Fibroblast of the aortic adventitia (primary cell): ENCODE measurements at regions not wholly inside any gene's neighbourhood (a gene's known extent, or its start where the extent isn't known, plus 50 kb on each side); places are given as distances from the start of the nearest gene placed in this dataset.

Source experiments
- DNase-seq: peaks from one replicate; pipeline ENCODE4 v3.0.0-alpha.2; 2010; ENCODE audit warnings: low read depth
- H3K4me3 ChIP-seq: 2 replicates; pipeline ENCODE4 v1.5.1; 2011; ENCODE audit warnings: low read depth, mild to moderate bottlenecking, control low read depth, low read length, moderate library complexity
- TF ChIP-seq, protein P1 (sequence below): IDR thresholded peaks from 2 replicates; pipeline ENCODE4 v1.5.1; 2011; ENCODE audit warnings: mild to moderate bottlenecking, low read length, control low read depth, inconsistent platforms; ENCODE audit not compliant: insufficient read depth

DNA sequence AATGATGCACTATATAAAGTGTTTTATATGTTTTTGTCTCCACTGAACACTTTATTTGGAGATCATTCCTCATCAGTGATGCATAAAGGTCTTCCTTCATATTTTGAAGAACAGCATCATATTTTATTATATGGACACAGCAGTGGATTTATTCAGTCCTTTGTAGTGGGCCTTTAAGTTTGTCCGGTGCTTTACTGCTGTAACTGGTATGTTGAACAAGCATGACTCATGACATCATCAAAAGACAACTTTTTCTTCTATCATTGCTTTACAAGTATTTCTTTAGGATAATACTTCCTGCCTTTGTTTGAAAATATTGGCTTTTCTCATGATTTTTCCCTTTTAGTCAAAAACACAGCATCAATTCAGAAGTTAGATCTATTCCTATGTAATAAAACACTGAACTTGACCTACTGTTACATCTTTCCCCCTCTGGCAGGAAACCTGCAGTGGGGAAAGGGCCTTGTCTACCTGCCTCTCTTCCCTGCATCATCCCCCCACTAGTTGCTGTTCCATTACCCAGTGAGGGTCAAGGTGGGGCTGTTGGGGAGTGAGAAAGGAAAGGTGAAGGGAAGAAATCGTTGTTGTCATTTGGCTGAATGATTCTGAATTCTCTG lies 241.2 kb downstream of the CYP26B1 start:
- no peak overlapping the region for H3K4me3 ChIP-seq
- TF ChIP-seq, protein P1, sequence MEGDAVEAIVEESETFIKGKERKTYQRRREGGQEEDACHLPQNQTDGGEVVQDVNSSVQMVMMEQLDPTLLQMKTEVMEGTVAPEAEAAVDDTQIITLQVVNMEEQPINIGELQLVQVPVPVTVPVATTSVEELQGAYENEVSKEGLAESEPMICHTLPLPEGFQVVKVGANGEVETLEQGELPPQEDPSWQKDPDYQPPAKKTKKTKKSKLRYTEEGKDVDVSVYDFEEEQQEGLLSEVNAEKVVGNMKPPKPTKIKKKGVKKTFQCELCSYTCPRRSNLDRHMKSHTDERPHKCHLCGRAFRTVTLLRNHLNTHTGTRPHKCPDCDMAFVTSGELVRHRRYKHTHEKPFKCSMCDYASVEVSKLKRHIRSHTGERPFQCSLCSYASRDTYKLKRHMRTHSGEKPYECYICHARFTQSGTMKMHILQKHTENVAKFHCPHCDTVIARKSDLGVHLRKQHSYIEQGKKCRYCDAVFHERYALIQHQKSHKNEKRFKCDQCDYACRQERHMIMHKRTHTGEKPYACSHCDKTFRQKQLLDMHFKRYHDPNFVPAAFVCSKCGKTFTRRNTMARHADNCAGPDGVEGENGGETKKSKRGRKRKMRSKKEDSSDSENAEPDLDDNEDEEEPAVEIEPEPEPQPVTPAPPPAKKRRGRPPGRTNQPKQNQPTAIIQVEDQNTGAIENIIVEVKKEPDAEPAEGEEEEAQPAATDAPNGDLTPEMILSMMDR, result no peak
- DNase-seq, result no peak

DNA sequence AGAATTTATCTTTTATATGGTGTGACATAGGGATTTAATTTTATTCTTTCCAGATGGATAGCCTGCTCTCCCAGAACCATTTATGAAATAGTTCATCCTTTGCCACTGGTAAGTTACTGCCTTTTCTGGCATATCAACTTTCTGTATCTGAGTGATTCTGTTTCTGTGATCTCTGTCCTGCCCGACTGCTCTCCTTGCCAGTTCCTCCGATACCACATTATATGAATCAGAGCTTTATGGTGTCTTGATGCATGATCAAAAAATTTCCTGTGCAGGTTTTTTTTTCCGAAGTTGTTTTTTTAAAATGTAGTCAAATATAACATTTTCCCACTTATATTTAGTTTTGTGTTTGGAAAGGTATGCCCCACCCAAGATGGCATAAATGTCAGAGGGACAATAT lies 242.5 kb downstream of the CYP26B1 start:
- DNase-seq, result no peak
- TF ChIP-seq, protein P1, result no peak
- H3K4me3 ChIP-seq, result no peak overlapping the region

DNA sequence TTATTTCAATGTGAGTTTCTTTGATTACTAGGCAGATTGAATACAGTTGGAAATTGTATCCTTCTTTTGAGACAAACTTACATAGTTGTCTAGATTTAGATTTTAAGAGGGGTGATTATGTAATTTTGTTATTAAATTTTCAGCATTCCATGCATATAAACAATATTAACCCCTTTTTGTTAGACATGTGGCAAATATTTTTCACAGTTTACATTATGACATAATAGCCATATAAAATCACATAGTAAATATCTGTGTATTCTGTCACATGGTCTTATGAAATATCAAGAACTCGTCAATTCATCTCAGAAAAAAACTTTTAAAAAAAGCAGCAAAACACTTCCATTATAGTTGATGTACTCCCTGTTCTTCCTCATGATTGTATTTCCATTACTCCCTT lies 243.8 kb downstream of the CYP26B1 start:
- DNase-seq, result no peak
- H3K4me3 ChIP-seq, result no peak overlapping the region
- TF ChIP-seq, protein P1, result no peak

DNA sequence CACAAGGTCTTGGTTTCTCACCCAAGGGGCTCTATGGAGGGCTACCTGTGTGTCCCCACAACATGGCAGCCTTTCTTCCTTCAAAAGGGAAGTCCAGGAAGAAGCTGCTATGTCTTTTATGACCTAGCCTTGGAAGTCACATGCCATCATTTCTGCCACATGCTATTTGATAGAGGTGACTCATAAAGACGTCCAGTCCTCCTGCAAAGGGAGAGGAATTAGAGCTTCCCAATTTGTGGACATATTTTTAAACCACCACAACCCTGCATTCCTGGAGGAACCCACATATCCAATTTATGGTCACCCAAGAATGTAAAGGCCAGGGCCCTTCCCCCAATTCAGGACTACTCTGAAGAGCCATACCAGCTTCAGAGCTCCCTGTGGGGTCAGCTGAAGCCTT lies 246.2 kb downstream of the CYP26B1 start:
- H3K4me3 ChIP-seq, result no peak overlapping the region
- TF ChIP-seq, protein P1, result no peak
- DNase-seq, result no peak

DNA sequence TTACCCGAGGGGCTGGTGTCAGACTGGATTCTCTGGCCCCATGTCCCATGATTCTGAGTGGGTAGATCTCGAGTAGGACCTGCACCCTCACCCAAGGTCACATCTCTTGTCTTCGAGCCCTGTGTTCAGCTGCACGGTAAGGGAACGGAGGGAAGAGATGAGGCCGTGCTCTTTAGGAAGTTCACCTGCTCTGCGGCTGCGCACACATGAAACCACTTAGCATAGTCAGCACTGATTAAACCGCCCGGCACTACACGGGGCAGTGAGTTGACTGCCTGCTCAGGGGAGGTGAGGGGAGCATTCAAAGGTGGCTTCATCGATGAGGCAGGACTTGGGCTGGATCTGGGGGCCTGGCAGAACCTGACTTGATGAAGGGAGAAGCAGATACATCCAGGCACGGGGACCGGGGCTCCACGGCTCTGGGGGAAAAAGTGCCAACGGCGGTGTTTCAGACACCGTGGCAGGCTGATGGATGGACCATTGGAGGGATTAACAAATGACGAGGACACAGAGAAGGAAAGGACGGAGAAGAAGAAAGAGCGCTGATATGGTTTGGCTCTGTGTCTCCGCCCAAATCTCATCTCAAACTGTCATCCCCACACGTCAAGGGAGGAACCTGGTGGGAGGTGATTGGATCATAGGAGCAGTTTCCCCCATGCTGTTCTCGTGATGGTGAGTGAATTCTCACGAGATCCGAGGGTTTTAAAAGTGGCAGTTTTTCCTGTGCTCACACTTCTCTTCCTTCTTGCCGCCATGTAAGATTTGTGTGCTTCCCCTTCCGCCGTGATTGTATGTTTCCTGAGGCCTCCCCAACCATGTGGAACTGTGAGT lies 248.6 kb downstream of the CYP26B1 start:
- TF ChIP-seq, protein P1, result no peak
- DNase-seq, result no peak
- H3K4me3 ChIP-seq, result no peak overlapping the region

DNA sequence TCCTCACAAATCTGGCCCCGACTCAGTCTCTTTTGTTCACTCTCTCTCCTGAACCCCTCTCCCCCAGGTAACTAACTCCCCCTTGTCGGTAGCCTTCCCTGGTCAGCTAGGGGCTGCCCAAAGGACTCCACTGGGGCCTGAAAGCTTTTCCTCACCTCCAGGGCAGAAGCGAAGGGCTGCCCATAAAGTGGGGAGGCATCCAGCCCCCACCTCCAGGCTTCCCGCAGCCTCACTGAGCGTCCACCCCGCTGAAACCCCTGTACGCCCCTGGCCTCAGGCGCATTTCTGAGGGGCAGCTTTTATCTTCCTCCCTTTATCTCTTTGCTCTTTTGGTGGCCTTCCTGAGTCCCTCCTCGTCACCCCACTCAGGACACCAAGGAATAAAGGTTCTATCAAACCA lies 249.3 kb downstream of the CYP26B1 start:
- TF ChIP-seq, protein P1, result no peak
- no peak for DNase-seq
- H3K4me3 ChIP-seq, result no peak overlapping the region
